ENCODE measurements at regions not wholly inside any gene's neighbourhood (a gene's known extent, or its start where the extent isn't known, plus 50 kb on each side); places are given as distances from the start of the nearest gene placed in this dataset.

DNA sequence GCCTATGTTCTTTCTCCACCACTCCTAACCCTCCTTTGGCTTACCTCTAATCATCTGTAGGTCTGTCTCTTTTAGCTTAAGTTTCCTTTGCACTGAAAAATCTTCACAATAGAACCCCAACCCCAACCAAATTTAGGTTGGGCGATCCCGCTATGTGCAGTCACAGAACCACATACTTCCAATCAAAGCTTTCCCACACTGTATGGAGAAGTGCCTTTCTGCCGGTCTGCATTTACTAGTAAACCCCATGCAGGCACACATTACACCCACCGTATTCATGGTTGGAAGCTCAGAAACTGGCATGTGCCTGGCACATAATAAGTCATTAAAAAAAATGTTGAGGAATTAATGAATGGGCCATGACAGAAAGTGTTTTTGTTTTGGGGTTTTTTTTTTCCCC, 158.4 kb downstream of the KLF12 start:
- TF ChIP-seq, protein P1, sequence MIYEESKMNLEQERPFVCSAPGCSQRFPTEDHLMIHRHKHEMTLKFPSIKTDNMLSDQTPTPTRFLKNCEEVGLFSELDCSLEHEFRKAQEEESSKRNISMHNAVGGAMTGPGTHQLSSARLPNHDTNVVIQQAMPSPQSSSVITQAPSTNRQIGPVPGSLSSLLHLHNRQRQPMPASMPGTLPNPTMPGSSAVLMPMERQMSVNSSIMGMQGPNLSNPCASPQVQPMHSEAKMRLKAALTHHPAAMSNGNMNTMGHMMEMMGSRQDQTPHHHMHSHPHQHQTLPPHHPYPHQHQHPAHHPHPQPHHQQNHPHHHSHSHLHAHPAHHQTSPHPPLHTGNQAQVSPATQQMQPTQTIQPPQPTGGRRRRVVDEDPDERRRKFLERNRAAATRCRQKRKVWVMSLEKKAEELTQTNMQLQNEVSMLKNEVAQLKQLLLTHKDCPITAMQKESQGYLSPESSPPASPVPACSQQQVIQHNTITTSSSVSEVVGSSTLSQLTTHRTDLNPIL (CRISPR knock-in tag; IDR thresholded peaks at IDR 0.05; ENCODE audit: low read depth): no peak
- TF ChIP-seq TCF4 (CRISPR knock-in tag; IDR thresholded peaks at IDR 0.05; ENCODE audit: borderline replicate concordance): no peak
- ATAC-seq: no peak

DNA sequence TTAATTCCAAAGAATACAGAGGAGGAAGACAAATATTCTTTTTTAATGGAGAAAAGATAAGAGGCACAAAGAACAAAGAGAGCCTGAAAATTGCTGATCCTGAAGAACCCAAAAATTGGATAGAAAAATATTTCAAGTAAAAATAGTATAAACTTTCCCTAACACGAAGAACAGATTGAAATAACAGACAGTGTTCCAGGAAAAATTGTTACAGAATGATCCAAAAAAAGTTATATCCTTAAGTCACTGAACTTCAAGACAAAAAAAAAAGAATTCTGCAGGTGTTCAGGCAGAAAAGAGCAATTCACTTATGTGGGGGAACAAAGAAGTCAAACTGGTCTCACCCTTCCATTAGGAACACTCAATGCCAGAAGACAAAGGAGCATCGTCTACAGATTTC, 160.2 kb downstream of the KLF12 start:
- TF ChIP-seq PPARA (CRISPR knock-in tag; IDR thresholded peaks at IDR 0.05; ENCODE audit: borderline replicate concordance) (no peak), TCF4 (CRISPR knock-in tag; IDR thresholded peaks at IDR 0.05; ENCODE audit: borderline replicate concordance) (no peak), SNAI2 (CRISPR knock-in tag; IDR thresholded peaks at IDR 0.05) (no peak), ZNF8 (CRISPR knock-in tag; IDR thresholded peaks at IDR 0.05) (no peak), ZC3H10 (CRISPR knock-in tag; IDR thresholded peaks at IDR 0.05) (no peak), ZNF565 (CRISPR knock-in tag; conservative IDR thresholded peaks at IDR 0.05; ENCODE audit: low read depth) (no peak), ZFP3 (CRISPR knock-in tag; IDR thresholded peaks at IDR 0.05) (no peak), OSR1 (CRISPR knock-in tag; IDR thresholded peaks at IDR 0.05) (no peak), CSDC2 (CRISPR knock-in tag; IDR thresholded peaks at IDR 0.05) (no peak), RARB (CRISPR knock-in tag; IDR thresholded peaks at IDR 0.05) (no peak)
- no peak for ATAC-seq

DNA sequence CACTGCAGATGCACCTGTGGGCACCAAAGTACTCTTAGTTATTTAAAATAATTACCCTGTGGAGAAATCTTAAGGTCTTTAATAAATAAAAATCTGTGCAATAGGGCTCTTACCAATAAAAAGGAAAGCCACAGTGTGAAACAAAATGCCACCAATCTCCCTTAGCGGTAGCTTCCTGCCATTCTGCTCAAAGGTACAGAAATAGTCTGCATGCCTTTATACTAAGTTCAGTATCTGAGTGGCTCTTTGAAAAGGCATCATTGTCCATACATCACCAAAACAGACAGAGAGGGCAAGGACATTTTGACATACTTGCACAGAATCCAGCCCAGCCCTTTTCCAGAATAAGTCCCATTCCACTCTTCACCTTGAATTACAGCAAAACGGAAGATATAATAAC, 161.0 kb downstream of the KLF12 start:
- TF ChIP-seq ARNTL (CRISPR knock-in tag; IDR thresholded peaks at IDR 0.05; ENCODE audit: borderline replicate concordance, low read depth) (no peak), PPARA (CRISPR knock-in tag; IDR thresholded peaks at IDR 0.05; ENCODE audit: borderline replicate concordance) (no peak), GLIS3 (CRISPR knock-in tag; IDR thresholded peaks at IDR 0.05) (no peak)
- TF ChIP-seq, protein P2, sequence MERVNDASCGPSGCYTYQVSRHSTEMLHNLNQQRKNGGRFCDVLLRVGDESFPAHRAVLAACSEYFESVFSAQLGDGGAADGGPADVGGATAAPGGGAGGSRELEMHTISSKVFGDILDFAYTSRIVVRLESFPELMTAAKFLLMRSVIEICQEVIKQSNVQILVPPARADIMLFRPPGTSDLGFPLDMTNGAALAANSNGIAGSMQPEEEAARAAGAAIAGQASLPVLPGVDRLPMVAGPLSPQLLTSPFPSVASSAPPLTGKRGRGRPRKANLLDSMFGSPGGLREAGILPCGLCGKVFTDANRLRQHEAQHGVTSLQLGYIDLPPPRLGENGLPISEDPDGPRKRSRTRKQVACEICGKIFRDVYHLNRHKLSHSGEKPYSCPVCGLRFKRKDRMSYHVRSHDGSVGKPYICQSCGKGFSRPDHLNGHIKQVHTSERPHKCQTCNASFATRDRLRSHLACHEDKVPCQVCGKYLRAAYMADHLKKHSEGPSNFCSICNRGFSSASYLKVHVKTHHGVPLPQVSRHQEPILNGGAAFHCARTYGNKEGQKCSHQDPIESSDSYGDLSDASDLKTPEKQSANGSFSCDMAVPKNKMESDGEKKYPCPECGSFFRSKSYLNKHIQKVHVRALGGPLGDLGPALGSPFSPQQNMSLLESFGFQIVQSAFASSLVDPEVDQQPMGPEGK (CRISPR knock-in tag; IDR thresholded peaks at IDR 0.05; ENCODE audit: borderline replicate concordance): no peak
- no peak for ATAC-seq

DNA sequence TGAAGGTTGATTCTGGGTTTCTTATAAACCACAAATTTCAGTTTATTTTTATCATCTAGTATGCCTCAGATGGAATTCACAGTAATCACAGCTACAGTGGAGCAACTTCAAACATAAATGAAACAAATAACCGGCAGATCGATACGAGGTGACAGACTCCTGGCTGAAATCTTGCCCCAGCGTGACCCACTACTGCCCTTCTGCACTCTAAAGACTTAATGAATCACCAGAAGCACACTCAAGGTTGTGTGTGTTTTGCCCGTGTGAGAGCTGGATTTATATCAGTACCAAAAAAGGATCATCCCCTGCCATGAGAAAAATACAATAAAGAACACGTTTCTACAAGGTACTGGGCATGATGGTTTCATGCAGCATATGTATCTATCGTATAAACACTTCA, 161.7 kb downstream of the KLF12 start:
- TF ChIP-seq RARB (CRISPR knock-in tag; IDR thresholded peaks at IDR 0.05) (no peak), TOX (CRISPR knock-in tag; IDR thresholded peaks at IDR 0.05; ENCODE audit: borderline replicate concordance) (no peak), CSDC2 (CRISPR knock-in tag; IDR thresholded peaks at IDR 0.05) (no peak), ARNTL (CRISPR knock-in tag; IDR thresholded peaks at IDR 0.05; ENCODE audit: borderline replicate concordance, low read depth) (no peak), TSHZ2 (CRISPR knock-in tag; IDR thresholded peaks at IDR 0.05) (no peak), ZNF8 (CRISPR knock-in tag; IDR thresholded peaks at IDR 0.05) (no peak), ZFP30 (CRISPR knock-in tag; IDR thresholded peaks at IDR 0.05) (no peak), PPARA (CRISPR knock-in tag; IDR thresholded peaks at IDR 0.05; ENCODE audit: borderline replicate concordance) (no peak), ESRRG (CRISPR knock-in tag; IDR thresholded peaks at IDR 0.05) (no peak), ZNF565 (CRISPR knock-in tag; conservative IDR thresholded peaks at IDR 0.05; ENCODE audit: low read depth) (no peak), ZC3H10 (CRISPR knock-in tag; IDR thresholded peaks at IDR 0.05) (no peak)
- TF ChIP-seq, protein P1 (CRISPR knock-in tag; IDR thresholded peaks at IDR 0.05; ENCODE audit: low read depth): no peak
- ATAC-seq: no peak

DNA sequence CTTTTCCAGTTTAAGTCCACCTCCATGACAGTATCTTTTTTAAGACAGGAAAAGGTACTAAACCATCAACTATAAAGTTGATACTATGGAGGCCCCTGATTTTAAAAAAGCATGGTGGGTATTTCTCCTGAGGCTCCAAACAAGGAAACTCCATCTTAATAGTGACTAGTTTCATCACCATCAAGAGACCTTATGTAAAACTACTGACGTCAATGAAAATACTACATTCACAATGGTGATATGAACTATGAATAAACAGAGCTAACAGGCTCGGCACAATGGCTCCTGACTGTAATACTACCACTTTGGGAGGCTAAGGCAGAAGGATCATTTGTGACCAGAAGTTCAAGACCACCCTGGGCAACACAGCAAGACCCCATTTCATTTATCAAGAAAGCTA, 162.7 kb downstream of the KLF12 start:
- TF ChIP-seq ZNF8 (CRISPR knock-in tag; IDR thresholded peaks at IDR 0.05): no peak
- no peak for TF ChIP-seq ZFP3 (CRISPR knock-in tag; IDR thresholded peaks at IDR 0.05)
- TF ChIP-seq PPARA (CRISPR knock-in tag; IDR thresholded peaks at IDR 0.05; ENCODE audit: borderline replicate concordance): no peak
- no peak for TF ChIP-seq GLIS3 (CRISPR knock-in tag; IDR thresholded peaks at IDR 0.05)
- TF ChIP-seq BACH2 (CRISPR knock-in tag; IDR thresholded peaks at IDR 0.05; ENCODE audit: borderline replicate concordance): no peak
- TF ChIP-seq, protein P2 (CRISPR knock-in tag; IDR thresholded peaks at IDR 0.05; ENCODE audit: borderline replicate concordance): no peak
- no peak for TF ChIP-seq TCF4 (CRISPR knock-in tag; IDR thresholded peaks at IDR 0.05; ENCODE audit: borderline replicate concordance)
- TF ChIP-seq ISL1 (CRISPR knock-in tag; IDR thresholded peaks at IDR 0.05): no peak
- no peak for TF ChIP-seq CSDC2 (CRISPR knock-in tag; IDR thresholded peaks at IDR 0.05)
- TF ChIP-seq SNAI2 (CRISPR knock-in tag; IDR thresholded peaks at IDR 0.05): no peak
- TF ChIP-seq ESRRG (CRISPR knock-in tag; IDR thresholded peaks at IDR 0.05): no peak
- no peak for ATAC-seq
